Upper lobe of left lung (tissue), 4 donors: ENCODE measurements at regions not wholly inside any gene's neighbourhood (a gene's known extent, or its start where the extent isn't known, plus 50 kb on each side); places are given as distances from the start of the nearest gene placed in this dataset.

Experiments used
- EP300 ChIP-seq, 4 donors: sonication (generic); formaldehyde crosslinking; IDR thresholded peaks; one replicate each; pipeline ENCODE4 v1.5.1; 2017; ENCODE audit warnings: antibody characterized with exemption in 4 of 4, control low read depth in 2 of 4
- TF ChIP-seq, protein P1 (sequence below), 6 experiments: fragments of 450-650 bp in 4 of 6; fragments of 200-600 bp in 2 of 6; sonication (generic) in 2 of 6; IDR thresholded peaks; one replicate each; pipeline ENCODE4 v1.5.1; 2016 to 2019; ENCODE audit warnings: antibody characterized with exemption in 6 of 6

DNA sequence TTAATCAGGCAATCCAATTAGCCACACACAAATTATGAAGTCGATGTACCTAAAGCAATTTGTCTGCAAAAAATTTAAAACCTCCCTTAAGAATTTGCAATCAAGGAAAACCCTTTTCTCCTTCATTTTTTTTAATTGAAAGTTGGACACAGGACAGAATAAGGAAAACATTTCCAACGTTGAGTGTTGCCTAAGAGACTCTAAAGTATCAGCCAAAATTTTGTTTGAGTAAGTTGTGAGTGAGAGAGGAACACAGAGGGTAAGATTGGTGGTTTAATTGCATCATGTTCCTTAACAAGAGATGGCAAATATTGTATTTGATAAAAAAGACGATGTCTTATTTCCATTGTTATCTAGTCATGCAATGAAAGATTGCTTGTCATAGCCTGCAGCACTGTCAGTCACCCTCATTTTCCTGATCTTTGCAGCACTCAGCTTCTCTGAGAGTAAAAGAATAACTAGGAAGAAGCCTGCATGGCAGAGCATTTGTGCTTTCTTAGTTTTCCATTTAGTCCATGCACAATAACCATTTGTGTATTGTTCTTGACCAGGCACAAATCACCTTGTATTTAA lies 115.5 kb downstream of the ICOS start:
- TF ChIP-seq, protein P1, sequence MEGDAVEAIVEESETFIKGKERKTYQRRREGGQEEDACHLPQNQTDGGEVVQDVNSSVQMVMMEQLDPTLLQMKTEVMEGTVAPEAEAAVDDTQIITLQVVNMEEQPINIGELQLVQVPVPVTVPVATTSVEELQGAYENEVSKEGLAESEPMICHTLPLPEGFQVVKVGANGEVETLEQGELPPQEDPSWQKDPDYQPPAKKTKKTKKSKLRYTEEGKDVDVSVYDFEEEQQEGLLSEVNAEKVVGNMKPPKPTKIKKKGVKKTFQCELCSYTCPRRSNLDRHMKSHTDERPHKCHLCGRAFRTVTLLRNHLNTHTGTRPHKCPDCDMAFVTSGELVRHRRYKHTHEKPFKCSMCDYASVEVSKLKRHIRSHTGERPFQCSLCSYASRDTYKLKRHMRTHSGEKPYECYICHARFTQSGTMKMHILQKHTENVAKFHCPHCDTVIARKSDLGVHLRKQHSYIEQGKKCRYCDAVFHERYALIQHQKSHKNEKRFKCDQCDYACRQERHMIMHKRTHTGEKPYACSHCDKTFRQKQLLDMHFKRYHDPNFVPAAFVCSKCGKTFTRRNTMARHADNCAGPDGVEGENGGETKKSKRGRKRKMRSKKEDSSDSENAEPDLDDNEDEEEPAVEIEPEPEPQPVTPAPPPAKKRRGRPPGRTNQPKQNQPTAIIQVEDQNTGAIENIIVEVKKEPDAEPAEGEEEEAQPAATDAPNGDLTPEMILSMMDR (IDR thresholded peaks at IDR 0.05), result no peak
- no peak for TF ChIP-seq EP300 (IDR thresholded peaks at IDR 0.05)
